ENCODE measurements at regions not wholly inside any gene's neighbourhood (a gene's known extent, or its start where the extent isn't known, plus 50 kb on each side); places are given as distances from the start of the nearest gene placed in this dataset.

DNA sequence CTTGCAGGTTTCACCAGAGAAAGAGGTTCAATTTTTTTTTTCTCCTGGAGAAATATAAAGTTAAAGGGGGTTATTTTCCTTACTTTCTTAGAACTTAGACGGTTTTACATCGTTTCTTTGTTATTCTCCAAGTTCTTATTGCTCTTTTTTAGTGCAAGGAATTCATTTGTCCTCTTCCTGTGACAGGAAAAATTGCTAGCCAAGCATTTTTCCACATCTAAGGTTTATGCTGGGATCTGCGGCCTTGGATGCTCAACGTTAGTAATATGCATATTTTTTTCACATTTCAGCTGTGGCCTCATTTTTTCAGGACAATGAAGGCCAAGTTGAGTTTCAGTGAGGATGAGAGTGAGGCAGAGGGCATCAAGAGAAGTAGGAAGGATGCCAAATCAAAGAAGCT lies 948.9 kb downstream of the PCDH19 start:
- TF ChIP-seq EZH2phosphoT487 (IDR thresholded peaks at IDR 0.05; ENCODE audit: insufficient read depth, low read depth): no peak
- no peak for TF ChIP-seq EZH2 (IDR thresholded peaks at IDR 0.05; ENCODE audit: insufficient read depth, poor library complexity, severe bottlenecking)
